Endothelial cell of umbilical vein (primary cell): ENCODE measurements at regions not wholly inside any gene's neighbourhood (a gene's known extent, or its start where the extent isn't known, plus 50 kb on each side); places are given as distances from the start of the nearest gene placed in this dataset.

ENCODE experiments used
- CTCF ChIP-seq, 2 donors: IDR thresholded peaks; 1 replicate in 1 of 2; 2 replicates in 1 of 2; pipeline ENCODE4 v1.5.1; 2011; ENCODE audit warnings: low read length in 2 of 2, mild to moderate bottlenecking in 2 of 2, moderate library complexity in 2 of 2, control low read depth in 1 of 2, inconsistent platforms in 1 of 2, low read depth in 1 of 2; ENCODE audit not compliant: insufficient read depth in 1 of 2; ENCODE audit errors: extremely low read depth in 1 of 2
- EZH2 ChIP-seq: IDR thresholded peaks from 2 replicates; pipeline ENCODE4 v1.6.1; 2012; ENCODE audit warnings: borderline replicate concordance, low read depth, mild to moderate bottlenecking, moderate library complexity, low read length, inconsistent platforms; ENCODE audit not compliant: severe bottlenecking
- POLR2A ChIP-seq: IDR thresholded peaks from 2 replicates; pipeline ENCODE4 v1.6.1; 2012; ENCODE audit warnings: low read depth, mild to moderate bottlenecking, control low read depth, low read length
- POLR2AphosphoS5 ChIP-seq: IDR thresholded peaks from 2 replicates; pipeline ENCODE4 v1.6.1; 2012; ENCODE audit warnings: low read depth, mild to moderate bottlenecking, control low read depth, low read length, moderate library complexity; ENCODE audit not compliant: insufficient read depth

GRCh38 chr7:112624416-112624815, 143.6 kb downstream of the LSMEM1 start:
- no peak for TF ChIP-seq CTCF (IDR thresholded peaks at IDR 0.05; ENCODE audit: extremely low read depth in 1 of 2, insufficient read depth in 1 of 2, low read depth in 1 of 2, low read length in 2 of 2)
- TF ChIP-seq EZH2: no peak
- no peak for TF ChIP-seq POLR2A
- TF ChIP-seq POLR2AphosphoS5: no peak
